HG03060 (cell line): ENCODE measurements at regions not wholly inside any gene's neighbourhood (a gene's known extent, or its start where the extent isn't known, plus 50 kb on each side); places are given as distances from the start of the nearest gene placed in this dataset.
"Not testable (repeated sequence)": the region's sequence is repeated elsewhere in the genome, so short reads cannot be mapped to it uniquely, and the experiment has no call there.

ENCODE experiments used
- ATAC-seq: cut with Tn5 transposase; IDR thresholded peaks from one replicate; pipeline ENCODE4 v1.9.1; 2021; ENCODE audit warnings: low read depth, moderate number of reproducible peaks; ENCODE audit not compliant: unreplicated experiment

DNA sequence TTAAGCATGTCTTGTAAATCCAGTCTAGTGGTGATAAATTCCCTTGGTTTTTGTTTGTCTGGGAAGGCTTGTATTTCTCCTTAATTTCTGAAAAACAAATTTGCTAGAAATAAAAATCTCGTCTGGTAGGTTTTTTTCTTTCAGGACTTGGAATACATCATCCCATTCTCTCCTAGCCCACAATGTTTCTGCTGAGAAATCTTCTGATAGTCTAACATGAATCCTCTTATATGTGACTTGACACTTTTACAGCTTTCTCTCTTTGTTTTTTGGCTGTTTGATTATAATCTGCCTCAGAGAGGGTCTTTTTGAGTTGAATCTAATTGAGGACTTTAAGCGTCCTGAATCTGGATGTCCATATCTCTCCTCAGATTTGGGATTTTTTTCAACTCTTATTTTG is 104.9 kb downstream of the FEM1C start:
- no peak for ATAC-seq

DNA sequence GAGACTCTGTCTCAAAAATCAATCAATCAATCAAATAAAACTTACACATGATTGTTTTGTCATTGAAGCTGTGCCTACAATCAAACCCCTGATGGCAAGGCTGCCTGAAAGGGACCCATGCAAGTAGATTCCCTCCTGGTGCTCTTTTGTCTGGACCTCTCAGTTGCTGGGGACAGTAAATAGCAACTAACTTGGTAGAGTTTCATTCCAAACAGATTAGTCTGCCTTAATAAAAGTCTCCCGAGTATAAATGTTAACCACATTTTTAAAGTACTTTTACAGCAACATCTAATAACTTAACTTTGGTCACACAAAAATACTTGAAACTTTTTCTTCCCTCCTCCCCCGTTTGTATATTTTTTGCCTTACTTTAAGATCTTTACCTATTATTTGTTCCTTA is 105.5 kb downstream of the FEM1C start:
- ATAC-seq = no peak

DNA sequence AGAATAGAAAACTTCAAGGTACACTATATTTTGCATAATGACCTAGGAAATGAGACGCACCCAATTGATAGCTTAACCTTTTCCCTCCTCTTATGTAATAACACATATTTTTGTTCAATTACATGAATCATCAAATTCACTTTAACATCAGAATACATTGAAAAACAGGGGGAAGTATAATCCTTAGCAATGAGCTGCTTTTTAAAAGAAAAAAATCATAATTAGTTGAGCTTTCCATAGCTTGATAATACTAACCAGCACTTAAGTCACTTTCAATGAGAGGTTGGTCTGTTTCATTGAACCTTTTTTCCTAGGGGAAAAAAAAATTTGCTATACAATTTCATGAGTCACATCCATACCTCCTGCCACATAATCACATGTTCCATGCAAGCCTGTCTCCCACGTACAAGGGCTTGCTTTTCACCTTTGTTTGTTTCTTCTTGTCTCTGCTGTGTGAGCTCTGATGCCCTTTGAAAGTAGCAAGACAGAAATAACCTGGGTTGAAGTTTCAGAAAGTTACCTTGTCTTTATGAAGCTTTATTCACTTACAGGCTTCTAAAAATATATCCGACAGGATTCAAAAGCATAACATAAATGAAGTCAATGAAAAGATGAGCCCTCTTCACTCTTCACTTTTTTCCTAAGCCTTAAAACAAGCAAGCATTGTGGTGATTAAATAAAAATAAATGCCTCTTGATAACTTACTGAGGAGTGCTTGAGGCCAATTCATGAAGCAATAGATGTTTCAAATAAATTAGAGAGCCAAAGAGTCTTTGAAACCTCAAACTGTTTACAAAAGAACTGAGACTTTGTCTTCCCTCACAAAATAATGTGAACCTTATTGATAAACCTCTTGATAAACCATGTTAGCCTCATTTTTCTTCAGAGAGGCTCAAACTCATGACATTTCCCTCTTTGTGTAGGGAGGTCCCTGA is 108.5 kb downstream of the FEM1C start:
- no peak for ATAC-seq

DNA sequence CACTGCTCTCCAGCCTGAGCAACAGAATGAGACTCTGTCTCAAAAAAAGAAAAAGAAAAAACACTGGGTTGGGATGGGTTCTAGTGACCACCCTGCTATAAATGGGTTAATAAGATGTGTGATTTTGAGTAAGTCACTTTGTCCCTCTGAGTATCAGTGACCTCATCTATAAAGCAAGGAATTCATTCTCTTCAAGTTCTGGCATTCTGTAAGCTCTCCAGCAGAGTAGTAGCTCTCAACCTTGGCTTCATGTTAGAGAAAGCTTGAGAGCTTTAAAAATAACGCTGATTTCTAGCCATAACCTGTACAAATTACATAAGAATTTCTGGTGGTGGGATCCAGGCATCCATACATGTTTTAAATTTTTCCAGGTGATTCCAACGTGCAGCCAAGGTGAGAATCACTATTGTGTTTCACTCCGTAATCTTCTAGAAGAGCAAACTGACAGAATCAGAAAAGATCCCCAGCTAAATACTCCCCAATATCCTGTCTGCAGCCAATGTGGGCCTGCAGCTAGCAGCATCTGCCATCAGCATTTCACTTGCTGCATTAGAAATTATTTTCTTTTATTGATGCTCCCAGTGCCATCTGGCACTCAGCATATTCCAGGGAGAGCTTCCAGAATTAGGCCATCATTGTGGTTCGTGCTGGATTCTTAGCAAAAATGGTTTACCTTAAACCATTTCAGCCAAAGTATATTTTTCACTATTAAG is 109.4 kb downstream of the FEM1C start:
- ATAC-seq = no peak

DNA sequence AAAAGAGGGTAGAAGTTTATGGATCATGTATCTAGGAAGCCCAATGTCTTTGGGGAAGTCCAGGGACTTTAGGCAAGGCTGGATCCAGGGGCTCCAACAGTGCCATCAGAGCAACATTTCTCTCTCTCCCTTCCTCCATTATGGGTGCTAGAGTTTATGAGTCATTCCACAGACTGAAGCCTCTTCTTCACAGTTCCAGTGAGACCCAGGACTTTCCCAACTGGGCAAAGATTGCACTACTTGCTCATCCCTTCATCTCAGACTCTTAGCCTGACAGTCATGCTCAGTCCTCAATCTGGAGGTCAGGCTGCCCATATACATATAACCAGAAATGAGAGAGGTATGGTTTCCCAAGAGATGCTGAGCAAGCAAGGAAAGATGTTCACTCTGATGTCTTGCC is 110.7 kb downstream of the FEM1C start:
- ATAC-seq = no peak

DNA sequence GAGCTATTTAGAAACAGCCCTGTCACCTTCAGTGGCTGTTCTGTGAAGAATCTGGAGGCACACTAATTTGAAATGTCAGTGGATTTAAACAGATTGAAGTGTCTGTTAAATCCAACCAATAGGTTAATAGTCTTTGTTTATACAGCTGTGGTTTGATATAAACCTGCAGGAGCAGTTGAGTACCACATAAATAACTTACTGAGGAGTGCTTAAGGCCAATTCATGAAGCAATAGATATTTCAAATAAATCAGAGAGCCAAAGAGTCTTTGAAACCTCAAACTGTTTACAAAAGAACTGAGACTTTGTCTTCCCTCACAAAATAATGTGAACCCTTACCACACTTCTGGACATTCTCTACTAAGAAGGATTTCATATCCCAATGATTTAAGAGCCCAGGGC is 111.9 kb downstream of the FEM1C start:
- no peak for ATAC-seq

DNA sequence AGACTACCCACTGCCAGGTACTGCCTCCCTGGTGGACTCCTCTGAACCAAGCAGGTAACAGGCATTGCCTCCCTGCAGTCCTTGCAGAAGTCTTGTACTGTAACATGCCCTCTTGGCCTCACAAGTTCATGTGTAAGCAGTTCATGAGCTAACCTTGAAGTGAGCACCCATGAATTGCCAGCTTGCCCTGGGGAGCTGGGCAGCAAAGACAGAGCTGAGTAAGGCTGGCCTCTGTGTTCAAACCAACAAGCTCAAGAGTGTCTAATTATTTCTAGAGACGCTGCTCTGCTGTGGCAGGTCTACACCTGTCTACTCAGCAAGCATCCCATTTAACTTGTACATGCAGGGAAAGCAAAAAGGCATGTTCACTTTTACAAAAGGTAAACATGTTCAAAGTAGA is 113.5 kb downstream of the FEM1C start:
- ATAC-seq = no peak

DNA sequence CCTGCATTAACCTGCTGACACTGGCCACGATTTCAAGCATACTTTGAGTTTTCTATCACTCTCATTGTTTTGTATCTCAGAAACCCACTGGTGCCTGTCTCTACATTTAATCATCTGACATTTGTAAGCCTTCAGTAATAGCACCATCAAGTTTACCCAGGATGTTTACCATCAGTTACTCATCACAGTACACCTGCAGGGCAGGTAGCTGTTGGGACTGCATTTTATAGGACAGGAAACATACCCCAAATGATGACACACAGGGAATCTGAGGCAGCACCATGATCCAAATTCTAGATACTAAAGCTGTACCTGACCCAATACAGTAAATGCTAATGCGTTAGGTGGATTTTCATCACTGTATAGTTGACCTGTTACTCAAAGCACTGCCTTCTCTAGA is 114.2 kb downstream of the FEM1C start:
- no peak for ATAC-seq

DNA sequence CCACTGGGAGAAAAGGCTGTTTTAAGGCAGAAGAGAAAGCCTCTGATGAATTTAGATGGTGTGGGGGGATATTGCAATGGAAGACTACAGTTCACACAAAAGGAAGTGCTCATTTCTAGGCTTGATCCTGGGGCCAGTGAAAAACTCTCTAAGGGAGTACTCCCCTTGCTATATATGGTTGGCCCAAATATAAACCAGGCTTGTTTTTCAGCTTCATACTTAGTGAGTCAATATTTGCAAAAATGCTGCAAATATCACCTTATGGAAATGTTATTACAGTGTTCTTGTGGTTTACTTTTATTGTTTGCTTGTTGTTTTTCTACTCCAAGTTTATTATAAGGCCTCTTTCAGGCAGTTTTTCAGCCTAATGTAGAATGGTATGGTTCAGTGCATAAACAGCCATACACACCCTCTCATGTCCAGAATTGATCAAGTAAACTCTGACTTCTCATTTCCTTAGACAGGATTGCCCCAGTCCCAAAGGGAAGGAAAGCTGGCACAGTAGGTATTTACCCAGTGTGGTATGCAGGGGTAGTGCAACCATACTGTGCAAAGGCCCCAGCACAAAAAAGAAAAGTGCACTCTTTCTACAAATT is 115.1 kb downstream of the FEM1C start:
- no peak for ATAC-seq

DNA sequence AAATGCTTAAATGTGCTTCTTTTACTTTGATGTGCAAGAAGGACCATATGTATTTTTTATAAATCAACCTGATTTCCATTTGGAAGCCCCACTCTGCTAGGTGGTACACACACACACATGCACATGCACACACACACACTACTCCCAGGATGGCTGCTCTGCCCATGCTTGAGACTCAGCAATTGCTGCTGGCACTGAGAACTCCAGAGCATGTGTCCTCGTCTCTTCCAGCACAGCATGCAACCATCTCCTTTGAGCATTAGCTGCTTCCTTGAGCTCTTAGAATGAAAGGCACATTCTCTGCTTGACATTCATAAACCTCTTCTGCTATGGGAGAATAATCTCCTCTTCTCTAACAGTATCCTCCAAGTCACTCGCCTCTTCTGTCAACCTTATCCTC is 115.9 kb downstream of the FEM1C start:
- ATAC-seq = no peak

DNA sequence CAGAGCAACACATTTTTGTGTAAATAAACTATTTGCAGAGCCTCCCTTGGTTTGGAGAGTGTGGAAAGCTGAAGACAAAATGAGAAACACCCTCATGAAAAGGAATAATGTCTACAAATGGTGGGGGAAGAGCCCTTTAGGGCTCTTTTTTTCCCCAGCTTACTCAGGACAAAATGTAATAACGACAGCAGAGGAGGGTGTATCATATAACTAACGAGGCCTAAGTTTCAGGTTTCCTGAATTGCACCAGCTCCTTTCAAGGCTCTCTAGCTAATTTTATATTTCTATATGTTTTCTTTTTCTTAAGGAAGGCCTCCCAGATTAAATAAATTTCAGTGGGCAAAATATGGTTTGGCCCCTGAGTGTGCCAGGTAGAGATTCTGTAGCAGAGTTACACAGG is 116.3 kb downstream of the FEM1C start:
- no peak for ATAC-seq

DNA sequence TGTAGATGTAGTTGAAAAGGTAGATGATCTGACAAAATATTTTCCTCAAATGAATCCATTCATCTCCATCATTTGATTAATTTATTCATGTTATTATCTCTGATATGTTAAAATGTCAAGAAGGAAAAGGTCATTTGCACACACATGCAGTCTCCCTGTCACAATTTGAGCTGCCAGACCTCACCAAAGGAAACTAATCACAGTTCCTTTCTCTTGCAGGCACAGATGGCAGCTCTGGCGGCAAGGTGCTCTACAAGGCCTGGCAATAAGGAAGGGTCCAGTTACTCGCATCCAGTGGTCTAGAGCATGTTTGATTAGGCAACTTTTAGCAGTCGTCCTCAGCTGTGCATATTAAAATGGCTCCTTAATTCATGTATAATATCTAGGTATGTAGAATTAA is 120.1 kb downstream of the FEM1C start:
- ATAC-seq = no peak

DNA sequence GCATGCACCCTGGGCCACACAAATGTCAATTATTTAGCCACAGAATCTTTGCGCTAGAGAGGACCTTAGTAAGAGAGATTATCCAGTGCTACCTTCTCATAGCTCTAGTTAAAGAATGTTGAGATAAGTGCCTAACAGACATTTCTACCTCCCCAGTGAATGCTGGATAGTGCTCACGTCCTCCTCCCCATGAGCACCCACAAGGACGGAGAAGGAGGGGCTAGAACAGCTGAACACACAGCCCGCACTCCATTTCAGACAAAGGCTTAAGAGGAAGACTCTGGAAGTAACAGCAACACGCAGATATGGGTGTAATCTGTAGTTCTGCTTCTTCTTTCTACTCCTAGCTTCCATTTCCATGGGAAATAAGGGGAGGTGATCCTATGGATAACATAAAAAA is 120.5 kb downstream of the FEM1C start:
- no peak for ATAC-seq

DNA sequence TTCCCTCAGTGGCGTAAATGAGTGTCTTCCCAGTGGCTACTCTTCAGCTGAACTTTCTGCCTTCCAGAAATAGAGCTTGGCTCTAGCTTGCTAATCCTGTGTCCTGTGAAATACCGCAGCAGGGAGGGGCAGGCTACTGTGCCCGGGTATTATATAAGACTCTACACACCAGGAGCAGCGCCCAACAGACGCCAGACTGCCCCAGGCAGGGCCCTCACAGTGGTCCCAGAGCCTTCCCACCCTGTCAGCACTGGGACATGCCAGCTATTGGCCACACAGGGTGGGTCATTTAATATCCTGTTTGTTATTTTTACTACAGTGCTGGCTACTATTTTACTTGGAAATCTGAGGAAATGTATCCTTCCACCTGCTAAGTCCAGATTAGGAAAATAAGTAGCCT is 121.0 kb downstream of the FEM1C start:
- no peak for ATAC-seq

DNA sequence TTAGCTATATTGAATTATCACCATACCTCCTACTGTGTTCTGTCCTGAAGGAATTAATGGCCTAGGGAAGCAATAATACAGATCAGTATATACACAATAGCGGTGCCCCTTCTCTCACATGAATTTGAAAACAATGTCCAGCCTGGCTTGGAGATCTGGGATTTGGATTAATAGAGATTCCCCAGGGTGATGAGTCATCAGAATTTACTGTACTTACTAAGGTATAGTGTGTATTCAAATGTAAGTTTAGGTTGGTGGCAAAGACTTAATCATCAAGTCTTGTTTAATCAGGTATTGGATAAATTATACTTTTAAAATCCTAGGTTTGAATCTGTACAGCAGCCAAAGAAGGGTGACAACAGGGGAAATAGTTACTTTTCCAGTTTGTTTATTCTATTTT is 121.5 kb downstream of the FEM1C start:
- no peak for ATAC-seq

DNA sequence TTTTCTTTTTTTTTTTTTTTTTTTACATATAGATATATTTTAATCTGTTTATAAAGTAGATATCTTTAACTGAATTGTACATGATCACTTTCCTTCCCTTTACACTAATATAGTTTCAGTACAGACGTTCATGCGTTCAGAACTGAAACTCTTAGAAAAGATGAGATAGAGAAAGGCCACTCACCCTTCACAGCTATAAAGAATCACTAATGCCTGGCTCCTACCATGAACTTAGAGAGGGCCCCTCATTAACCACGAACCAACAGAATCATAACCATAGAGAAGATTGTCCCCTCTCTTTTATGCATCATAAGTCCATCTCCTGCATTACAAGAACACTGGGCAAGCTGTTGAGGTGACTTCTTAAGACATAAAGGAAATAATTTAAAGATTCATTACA is 123.8 kb downstream of the FEM1C start:
- ATAC-seq = not testable (repeated sequence)

DNA sequence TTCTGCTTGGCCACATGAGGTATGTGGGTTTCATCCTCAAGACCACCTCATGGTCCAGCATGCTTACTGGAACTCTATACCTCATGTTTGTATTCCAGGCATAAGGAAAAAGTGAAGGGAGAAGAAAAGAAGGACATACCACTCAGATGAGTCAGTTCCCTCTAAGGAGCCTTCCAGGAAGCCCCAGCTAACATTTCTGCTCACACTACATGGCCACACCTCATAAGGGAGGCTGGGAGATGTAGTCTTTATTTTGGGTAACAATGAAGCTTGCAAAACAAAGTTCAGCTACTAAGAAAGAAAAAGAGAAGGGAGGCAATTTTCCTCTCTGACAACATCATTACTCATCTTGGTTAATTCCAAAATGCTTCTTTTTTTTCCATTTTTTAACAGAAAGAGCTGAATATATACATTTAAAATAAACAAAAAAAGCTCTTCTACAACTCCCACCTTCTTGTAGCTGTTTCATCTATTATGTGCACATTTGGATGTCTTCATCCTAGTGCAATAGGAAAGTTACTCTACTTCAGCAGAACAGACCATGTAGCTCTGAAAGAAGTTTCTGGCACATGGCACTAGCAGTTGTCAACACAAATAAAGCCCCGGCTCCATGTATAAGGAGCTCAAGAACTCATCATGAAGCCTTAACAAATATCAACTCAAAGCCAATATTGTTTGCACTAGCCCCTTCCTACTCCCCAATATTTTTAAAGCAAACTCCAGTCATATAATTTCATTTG is 123.6 kb upstream of the CCDC112 start:
- no peak for ATAC-seq

DNA sequence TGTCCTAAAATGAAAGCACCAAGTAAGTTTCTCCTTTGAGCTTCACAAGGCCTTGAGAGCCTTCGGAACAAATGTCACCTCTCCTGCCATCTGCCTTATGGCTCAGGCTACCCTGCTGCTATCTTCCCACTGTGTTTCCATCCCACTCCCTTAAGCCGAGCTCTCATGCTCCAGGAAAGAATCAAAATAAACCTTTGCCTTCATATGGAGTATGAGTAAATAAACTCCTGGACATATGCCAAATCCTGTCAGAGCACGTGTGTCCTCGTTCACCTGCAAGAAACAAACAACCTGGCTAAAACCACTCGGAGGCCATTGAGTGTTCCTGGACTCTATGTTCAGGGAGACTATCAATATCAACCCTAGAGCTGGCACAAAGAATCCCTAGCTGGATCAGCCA is 122.3 kb upstream of the CCDC112 start:
- no peak for ATAC-seq

DNA sequence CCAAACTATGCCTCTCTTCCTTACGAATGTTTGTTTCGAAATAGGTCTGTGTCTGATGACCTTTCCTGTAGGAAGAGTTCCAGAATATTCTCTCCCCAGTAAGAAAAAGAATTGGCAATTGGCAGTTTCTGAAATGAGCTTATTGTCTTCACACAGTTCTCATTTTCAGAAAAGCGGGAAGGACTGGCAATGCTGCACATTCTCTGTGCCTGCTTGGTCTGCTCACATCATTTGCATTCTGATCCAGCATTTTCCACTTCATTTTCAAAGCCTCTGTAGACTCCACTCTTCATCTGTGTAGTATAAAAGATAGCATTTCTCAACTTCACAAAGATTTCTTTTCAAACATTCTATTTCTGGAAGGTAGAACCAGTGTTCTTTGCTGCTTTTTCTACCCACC is 120.6 kb upstream of the CCDC112 start:
- no peak for ATAC-seq

DNA sequence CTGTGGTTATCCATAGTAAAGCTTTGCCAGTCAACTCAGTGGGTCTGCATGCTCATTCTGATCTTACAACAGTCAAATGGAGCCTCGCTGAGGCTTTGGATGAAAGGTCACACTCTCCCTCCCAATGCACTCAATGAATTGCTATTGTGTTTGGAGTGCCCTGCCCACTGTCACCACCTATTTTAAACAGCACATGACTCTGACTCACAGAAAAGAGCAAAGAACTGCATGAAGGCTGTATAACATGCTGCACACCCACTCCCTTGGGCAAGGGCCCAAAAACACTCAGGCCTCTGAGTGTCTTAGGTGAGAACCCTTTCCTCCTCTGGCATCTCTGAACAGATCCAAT is 118.7 kb upstream of the CCDC112 start:
- peak; percentile 69 for ATAC-seq
